ENCODE measurements at regions not wholly inside any gene's neighbourhood (a gene's known extent, or its start where the extent isn't known, plus 50 kb on each side); places are given as distances from the start of the nearest gene placed in this dataset.

GRCh38 chr11:97263183-97263858, 873.5 kb downstream of the JRKL start:
- H3K9me3 Mint-ChIP-seq: peaks cover 8% of the 10 kb centered on the region
- H3K27me3 Mint-ChIP-seq: no peaks in the 10 kb centered on the region
- ChIA-PET POLR2A (no interaction called here), CTCF (no interaction called here)
- DNase-seq: no peak
- H3K27ac Mint-ChIP-seq: no peak overlapping the region
- H3K36me3 Mint-ChIP-seq (ENCODE audit: low read depth): no peaks in the 10 kb centered on the region
- no peaks in the 10 kb centered on the region for H3K4me1 Mint-ChIP-seq
- no peak overlapping the region for H3K4me3 Mint-ChIP-seq

GRCh38 chr11:97269527-97269926, 879.7 kb downstream of the JRKL start:
- ChIA-PET POLR2A (no interaction called here), CTCF (no interaction called here)
- DNase-seq: no peak
- Mint-ChIP-seq H3K27me3 (no peaks in the 10 kb centered on the region), H3K9me3 (peaks cover 2% of the 10 kb centered on the region), H3K4me3 (no peak overlapping the region), H3K36me3 (ENCODE audit: low read depth) (no peaks in the 10 kb centered on the region), H3K4me1 (no peaks in the 10 kb centered on the region), H3K27ac (no peak overlapping the region)

DNA sequence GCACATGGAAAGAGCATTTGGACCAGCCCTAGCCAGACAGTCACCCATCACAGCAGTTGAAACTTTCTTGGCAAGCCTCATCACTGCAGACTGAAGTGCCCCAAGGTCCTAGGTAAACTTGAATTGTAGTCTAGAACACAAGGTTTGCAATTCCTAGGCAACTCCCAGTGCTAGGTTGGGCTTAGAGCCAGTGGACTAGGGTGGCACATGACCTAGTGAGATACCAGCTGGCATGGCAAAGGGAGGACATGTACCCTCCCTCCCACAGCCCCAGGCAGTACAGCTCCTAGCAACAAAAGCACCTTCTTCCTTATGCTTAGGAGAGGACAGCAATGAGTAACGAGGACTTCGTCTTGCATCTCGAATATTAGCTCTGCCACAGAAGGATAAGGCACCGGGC, 889.5 kb downstream of the JRKL start:
- H3K4me1 Mint-ChIP-seq: no peaks in the 10 kb centered on the region
- no peaks in the 10 kb centered on the region for H3K36me3 Mint-ChIP-seq (ENCODE audit: low read depth)
- CTCF ChIA-PET: no interaction called here
- no peak for DNase-seq
- POLR2A ChIA-PET: no interaction called here
- H3K9me3 Mint-ChIP-seq: peaks cover 15% of the 10 kb centered on the region
- H3K27ac Mint-ChIP-seq: no peak overlapping the region
- H3K27me3 Mint-ChIP-seq: no peaks in the 10 kb centered on the region
- no peak overlapping the region for H3K4me3 Mint-ChIP-seq

- CTCF ChIA-PET: no interaction called here
- Mint-ChIP-seq H3K4me3 (no peak overlapping the region), H3K27me3 (no peaks in the 10 kb centered on the region), H3K9me3 (peaks cover 9% of the 10 kb centered on the region), H3K27ac (no peak overlapping the region), H3K4me1 (no peaks in the 10 kb centered on the region), H3K36me3 (ENCODE audit: low read depth) (no peaks in the 10 kb centered on the region)
- no peak for DNase-seq
- POLR2A ChIA-PET: no interaction called here
Observed at GRCh38 chr11:97280347-97280746, 890.5 kb downstream of the JRKL start.

GRCh38 chr11:97289823-97290222, 900.0 kb downstream of the JRKL start:
- no peaks in the 10 kb centered on the region for H3K27me3 Mint-ChIP-seq
- no peaks in the 10 kb centered on the region for H3K9me3 Mint-ChIP-seq
- ChIA-PET CTCF (no interaction called here), POLR2A (no interaction called here)
- DNase-seq: no peak
- no peaks in the 10 kb centered on the region for H3K36me3 Mint-ChIP-seq (ENCODE audit: low read depth)
- H3K4me1 Mint-ChIP-seq: no peaks in the 10 kb centered on the region
- H3K4me3 Mint-ChIP-seq: no peak overlapping the region
- no peak overlapping the region for H3K27ac Mint-ChIP-seq

DNA sequence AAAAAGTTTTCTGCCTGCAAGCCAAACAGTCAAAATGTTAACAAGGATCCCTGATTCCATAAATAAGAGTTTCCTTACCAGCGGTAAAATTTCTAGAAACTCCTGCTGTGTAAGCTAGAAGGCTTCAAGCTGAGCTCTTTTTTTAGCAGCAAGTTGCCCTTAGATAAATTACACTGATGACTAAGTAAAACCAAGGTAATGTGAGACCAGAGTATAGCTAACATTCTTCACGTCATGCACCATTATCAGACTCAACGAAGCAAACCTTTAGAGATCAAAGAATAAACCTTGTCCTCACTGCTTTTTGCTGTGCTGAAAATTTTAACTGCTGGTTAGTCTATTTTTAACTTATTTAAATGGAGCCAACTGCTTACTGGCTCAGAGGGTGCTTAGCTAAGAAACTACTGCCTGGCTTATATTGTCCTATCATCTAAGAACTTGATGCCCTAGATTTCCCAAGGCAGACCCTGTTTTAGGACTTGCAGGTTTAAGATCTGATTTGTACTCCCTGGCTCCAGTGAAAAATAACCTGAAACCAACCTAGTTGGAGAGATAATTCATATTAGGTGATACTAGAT, 900.7 kb downstream of the JRKL start:
- no peaks in the 10 kb centered on the region for H3K4me1 Mint-ChIP-seq
- ChIA-PET POLR2A (no interaction called here), CTCF (no interaction called here)
- no peaks in the 10 kb centered on the region for H3K9me3 Mint-ChIP-seq
- no peak overlapping the region for H3K27ac Mint-ChIP-seq
- no peaks in the 10 kb centered on the region for H3K36me3 Mint-ChIP-seq (ENCODE audit: low read depth)
- H3K27me3 Mint-ChIP-seq: no peaks in the 10 kb centered on the region
- H3K4me3 Mint-ChIP-seq: no peak overlapping the region
- no peak for DNase-seq

GRCh38 chr11:97296301-97296700, 906.5 kb downstream of the JRKL start:
- ChIA-PET CTCF (no interaction called here), POLR2A (no interaction called here)
- no peak overlapping the region for H3K27ac Mint-ChIP-seq
- DNase-seq: no peak
- no peaks in the 10 kb centered on the region for H3K4me1 Mint-ChIP-seq
- H3K4me3 Mint-ChIP-seq: no peak overlapping the region
- H3K36me3 Mint-ChIP-seq (ENCODE audit: low read depth): no peaks in the 10 kb centered on the region
- no peaks in the 10 kb centered on the region for H3K9me3 Mint-ChIP-seq
- H3K27me3 Mint-ChIP-seq: no peaks in the 10 kb centered on the region

GRCh38 chr11:97309291-97309690, 919.5 kb downstream of the JRKL start:
- H3K27me3 Mint-ChIP-seq: no peaks in the 10 kb centered on the region
- ChIA-PET POLR2A (no interaction called here), CTCF (no interaction called here)
- DNase-seq: no peak
- H3K27ac Mint-ChIP-seq: no peak overlapping the region
- H3K9me3 Mint-ChIP-seq: peaks cover 4% of the 10 kb centered on the region
- H3K4me1 Mint-ChIP-seq: no peaks in the 10 kb centered on the region
- H3K4me3 Mint-ChIP-seq: no peak overlapping the region
- no peaks in the 10 kb centered on the region for H3K36me3 Mint-ChIP-seq (ENCODE audit: low read depth)

DNA sequence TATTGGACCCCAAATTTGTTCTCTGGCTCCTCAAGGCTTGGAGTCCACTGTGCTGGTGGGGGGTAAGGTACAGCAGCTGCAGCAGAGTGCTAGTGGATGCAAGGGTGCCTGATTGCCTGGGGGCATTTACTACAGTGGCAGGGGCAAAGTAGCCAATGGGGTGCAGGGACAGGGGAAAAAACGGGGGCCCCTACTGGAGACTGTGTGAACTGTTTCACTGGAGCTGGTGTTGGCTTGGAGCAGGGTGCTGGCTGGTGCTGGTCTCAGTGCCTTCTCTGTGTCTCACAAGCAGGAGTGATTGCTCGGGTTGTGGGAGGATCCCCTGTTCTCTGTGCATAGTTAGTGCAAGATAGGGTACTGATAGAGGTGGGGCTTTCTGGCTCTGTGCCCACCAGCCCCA, 935.9 kb downstream of the JRKL start:
- Mint-ChIP-seq H3K36me3 (ENCODE audit: low read depth) (no peaks in the 10 kb centered on the region), H3K4me1 (no peaks in the 10 kb centered on the region), H3K27me3 (no peaks in the 10 kb centered on the region), H3K4me3 (no peak overlapping the region), H3K27ac (no peak overlapping the region), H3K9me3 (peaks cover 15% of the 10 kb centered on the region)
- ChIA-PET POLR2A (no interaction called here), CTCF (no interaction called here)
- DNase-seq: no peak

GRCh38 chr11:97332271-97332670, 942.5 kb downstream of the JRKL start:
- DNase-seq: no peak
- ChIA-PET POLR2A (no interaction called here), CTCF (no interaction called here)
- no peak overlapping the region for H3K4me3 Mint-ChIP-seq
- no peaks in the 10 kb centered on the region for H3K36me3 Mint-ChIP-seq (ENCODE audit: low read depth)
- no peaks in the 10 kb centered on the region for H3K9me3 Mint-ChIP-seq
- H3K27me3 Mint-ChIP-seq: no peaks in the 10 kb centered on the region
- no peak overlapping the region for H3K27ac Mint-ChIP-seq
- H3K4me1 Mint-ChIP-seq: no peaks in the 10 kb centered on the region

DNA sequence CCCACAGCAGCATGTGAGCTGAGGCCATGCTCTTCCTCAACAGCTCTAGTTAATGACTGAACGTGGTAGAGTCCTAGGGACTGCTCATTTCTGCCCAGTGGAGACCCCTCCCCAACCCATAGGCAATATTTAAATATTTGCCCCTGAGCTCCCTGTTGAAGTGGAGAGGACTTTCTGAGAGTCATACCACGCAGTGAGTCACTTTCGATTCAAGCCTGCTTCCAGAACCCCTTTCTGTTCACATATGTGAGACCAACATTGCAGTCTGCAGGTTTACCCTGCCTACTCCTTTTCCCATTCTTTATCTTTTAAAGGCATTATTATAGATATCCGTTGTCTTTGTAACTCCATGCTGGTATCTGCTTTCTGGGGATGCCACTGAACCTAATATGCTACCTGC, 946.3 kb downstream of the JRKL start:
- H3K4me1 Mint-ChIP-seq: no peaks in the 10 kb centered on the region
- H3K4me3 Mint-ChIP-seq: no peak overlapping the region
- H3K9me3 Mint-ChIP-seq: no peaks in the 10 kb centered on the region
- no peak overlapping the region for H3K27ac Mint-ChIP-seq
- H3K36me3 Mint-ChIP-seq (ENCODE audit: low read depth): no peaks in the 10 kb centered on the region
- no peak for DNase-seq
- H3K27me3 Mint-ChIP-seq: no peaks in the 10 kb centered on the region
- ChIA-PET POLR2A (no interaction called here), CTCF (no interaction called here)

GRCh38 chr11:97345032-97345431, 955.2 kb downstream of the JRKL start:
- Mint-ChIP-seq H3K27ac (no peak overlapping the region), H3K9me3 (no peaks in the 10 kb centered on the region), H3K4me3 (no peak overlapping the region), H3K4me1 (no peaks in the 10 kb centered on the region), H3K27me3 (no peaks in the 10 kb centered on the region), H3K36me3 (ENCODE audit: low read depth) (no peaks in the 10 kb centered on the region)
- no peak for DNase-seq
- ChIA-PET CTCF (no interaction called here), POLR2A (no interaction called here)

DNA sequence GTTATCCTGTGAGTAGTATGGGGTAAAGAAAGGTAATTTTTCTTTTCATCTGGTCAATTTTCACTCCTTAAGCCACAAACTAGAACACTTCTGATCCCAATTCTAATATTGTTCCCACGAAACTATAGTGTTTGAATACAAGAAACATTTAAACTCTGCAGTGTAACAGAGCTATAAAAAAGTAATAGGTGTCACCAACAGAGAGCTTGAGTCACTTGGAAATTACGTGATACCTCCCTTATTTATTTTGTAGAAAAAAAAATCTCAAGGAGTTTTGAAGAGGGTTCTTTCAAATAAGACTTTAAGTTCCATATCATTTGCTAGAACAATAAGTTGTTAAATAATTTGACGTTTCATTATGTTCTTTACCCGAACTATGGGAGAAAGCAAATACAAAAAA, 959.4 kb downstream of the JRKL start:
- ChIA-PET CTCF (no interaction called here), POLR2A (no interaction called here)
- Mint-ChIP-seq H3K36me3 (ENCODE audit: low read depth) (no peaks in the 10 kb centered on the region), H3K27ac (no peak overlapping the region), H3K4me3 (no peak overlapping the region), H3K4me1 (no peaks in the 10 kb centered on the region), H3K27me3 (no peaks in the 10 kb centered on the region), H3K9me3 (no peaks in the 10 kb centered on the region)
- no peak for DNase-seq

DNA sequence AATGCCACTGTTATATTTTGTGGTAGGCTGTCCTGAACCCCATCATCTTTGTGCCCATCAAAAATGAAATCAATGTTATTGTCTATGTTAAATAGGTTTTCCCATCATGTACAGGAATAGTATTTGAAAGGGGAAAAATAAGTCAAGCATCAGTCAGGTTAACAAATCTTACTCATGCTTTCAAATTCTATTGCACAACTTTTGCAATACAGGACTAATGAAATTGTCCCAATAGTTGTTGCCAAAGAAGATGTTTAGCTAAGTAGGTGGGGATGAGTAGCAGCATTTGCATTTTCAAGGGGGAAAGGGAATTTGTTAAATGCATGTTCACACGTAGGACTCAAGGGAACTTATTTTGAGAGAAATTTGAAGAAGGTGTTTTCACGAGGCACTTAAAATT, 962.1 kb downstream of the JRKL start:
- Mint-ChIP-seq H3K4me1 (no peaks in the 10 kb centered on the region), H3K4me3 (no peak overlapping the region), H3K27me3 (no peaks in the 10 kb centered on the region), H3K36me3 (ENCODE audit: low read depth) (no peaks in the 10 kb centered on the region), H3K27ac (no peak overlapping the region), H3K9me3 (peaks cover 2% of the 10 kb centered on the region)
- ChIA-PET CTCF (no interaction called here), POLR2A (no interaction called here)
- no peak for DNase-seq

GRCh38 chr11:97354026-97354425, 964.2 kb downstream of the JRKL start:
- ChIA-PET CTCF (no interaction called here), POLR2A (no interaction called here)
- no peak for DNase-seq
- H3K36me3 Mint-ChIP-seq (ENCODE audit: low read depth): no peaks in the 10 kb centered on the region
- no peak overlapping the region for H3K27ac Mint-ChIP-seq
- H3K4me3 Mint-ChIP-seq: no peak overlapping the region
- H3K27me3 Mint-ChIP-seq: no peaks in the 10 kb centered on the region
- no peaks in the 10 kb centered on the region for H3K4me1 Mint-ChIP-seq
- peaks cover 2% of the 10 kb centered on the region for H3K9me3 Mint-ChIP-seq

Data from activated CD4-positive, alpha-beta memory T cell treated with anti-CD3 and anti-CD28 coated beads, Interleukin-2, amount 10 ng/mL, durations not matched to agents 7 days and 5 days (primary cell).